Neural cell (in vitro differentiated cells): ENCODE measurements at regions not wholly inside any gene's neighbourhood (a gene's known extent, or its start where the extent isn't known, plus 50 kb on each side); places are given as distances from the start of the nearest gene placed in this dataset.

Experiments
- H2AFZ ChIP-seq: fragments of 200-600, 300-800 bp; sonication (generic), shearing (Covaris generic); 2 replicates; pipeline ENCODE4 v1.6.0; 2014; ENCODE audit warnings: low read depth, mild to moderate bottlenecking, antibody characterized with exemption, low read length, moderate library complexity
- H3F3A ChIP-seq: fragments of 200-600 bp; shearing (Covaris generic); 2 replicates; pipeline ENCODE4 v1.6.1; 2016; ENCODE audit warnings: mild to moderate bottlenecking, moderate library complexity, mixed read lengths, antibody characterized with exemption, low read length; ENCODE audit not compliant: insufficient read depth, poor library complexity, severe bottlenecking
- H3K27ac ChIP-seq: fragments of 200-600, 300-800 bp; sonication (generic), shearing (Covaris generic); 2 replicates; pipeline ENCODE4 v1.5.1; 2014; ENCODE audit warnings: mild to moderate bottlenecking, low read length, moderate library complexity
- H3K27me3 ChIP-seq: fragments of 300-800, 200-600 bp; sonication (generic), shearing (Covaris generic); 2 replicates; pipeline ENCODE4 v1.6.0; 2014; ENCODE audit warnings: mild to moderate bottlenecking, low read depth, low read length, moderate library complexity; ENCODE audit not compliant: insufficient read depth
- H3K36me3 ChIP-seq: fragments of 300-800, 200-600 bp; sonication (generic), shearing (Covaris generic); 2 replicates; pipeline ENCODE4 v1.5.1; 2014; ENCODE audit warnings: mild to moderate bottlenecking, antibody characterized with exemption, low read length, moderate library complexity; ENCODE audit not compliant: insufficient read depth
- H3K4me2 ChIP-seq: fragments of 300-800, 200-600 bp; sonication (generic), shearing (Covaris generic); 2 replicates; pipeline ENCODE4 v1.6.0; 2014; ENCODE audit warnings: mild to moderate bottlenecking, low read length
- H3K4me3 ChIP-seq: fragments of 300-800, 200-600 bp; sonication (generic), shearing (Covaris generic); 2 replicates; pipeline ENCODE4 v1.5.1; 2014; ENCODE audit warnings: mild to moderate bottlenecking, low read length, moderate library complexity
- H3K79me2 ChIP-seq: fragments of 200-600 bp; shearing (Covaris generic); replicated peaks from 2 replicates; pipeline ENCODE4 v1.6.0; 2014; ENCODE audit warnings: mild to moderate bottlenecking, low read length, moderate library complexity; ENCODE audit not compliant: insufficient read depth
- H3K9ac ChIP-seq: fragments of 300-800, 200-600 bp; sonication (generic), shearing (Covaris generic); 2 replicates; pipeline ENCODE4 v1.6.1; 2016; ENCODE audit warnings: mild to moderate bottlenecking, low read length, mixed read lengths
- H3K9me2 ChIP-seq: fragments of 200-600 bp; shearing (Covaris generic); 2 replicates; pipeline ENCODE4 v1.6.1; 2016; ENCODE audit warnings: mild to moderate bottlenecking, low read length, mixed read lengths; ENCODE audit not compliant: insufficient read depth
- H3K9me3 ChIP-seq: fragments of 200-600, 300-800 bp; sonication (generic), shearing (Covaris generic); 2 replicates; pipeline ENCODE4 v1.6.1; 2016; ENCODE audit warnings: mild to moderate bottlenecking, mixed run types, low read length, moderate library complexity, mixed read lengths
- H4K20me1 ChIP-seq: fragments of 200-600 bp; shearing (Covaris generic); 2 replicates; pipeline ENCODE4 v1.6.1; 2016; ENCODE audit warnings: mild to moderate bottlenecking, mixed run types; ENCODE audit not compliant: insufficient read depth
- CTCF ChIP-seq: fragments of 450-650 bp; IDR thresholded peaks from 2 replicates; pipeline ENCODE4 v1.5.1; 2014; ENCODE audit warnings: antibody characterized with exemption, mild to moderate bottlenecking, moderate library complexity; ENCODE audit not compliant: poor library complexity, severe bottlenecking
- EP300 ChIP-seq: fragments of 450-650 bp; conservative IDR thresholded peaks from 2 replicates; pipeline ENCODE4 v1.6.1; 2014; ENCODE audit warnings: antibody characterized with exemption, mild to moderate bottlenecking, moderate library complexity; ENCODE audit not compliant: poor library complexity, severe bottlenecking
- EZH2 ChIP-seq: fragments of 200-600, 300-800 bp; shearing (Covaris generic), sonication (generic); IDR thresholded peaks from 2 replicates; pipeline ENCODE4 v1.6.1; 2014; ENCODE audit warnings: antibody characterized with exemption, low read length, borderline replicate concordance, mild to moderate bottlenecking; ENCODE audit not compliant: insufficient read depth, poor library complexity, severe bottlenecking
- MXI1 ChIP-seq: fragments of 450-650 bp; conservative IDR thresholded peaks from 2 replicates; pipeline ENCODE4 v1.6.1; 2014; ENCODE audit warnings: antibody characterized with exemption, mild to moderate bottlenecking; ENCODE audit not compliant: poor library complexity, severe bottlenecking
- POLR2AphosphoS5 ChIP-seq: IDR thresholded peaks from 2 replicates; pipeline ENCODE4 v1.6.1; 2012
- RAD21 ChIP-seq: fragments of 450-650 bp; conservative IDR thresholded peaks from 2 replicates; pipeline ENCODE4 v1.6.1; 2014; ENCODE audit warnings: antibody characterized with exemption, mild to moderate bottlenecking, moderate library complexity
- REST ChIP-seq: IDR thresholded peaks from 2 replicates; pipeline ENCODE4 v1.6.1; 2012; ENCODE audit warnings: borderline replicate concordance
- SMC3 ChIP-seq: fragments of 450-650 bp; conservative IDR thresholded peaks from 2 replicates; pipeline ENCODE4 v1.6.1; 2014; ENCODE audit warnings: antibody characterized with exemption, mild to moderate bottlenecking, moderate library complexity; ENCODE audit not compliant: poor library complexity
- TAF1 ChIP-seq: IDR thresholded peaks from 2 replicates; pipeline ENCODE4 v1.6.1; 2012; ENCODE audit warnings: low read depth

GRCh38 chr18:70523792-70524182 lies 234.9 kb downstream of the SOCS6 start:
- H3F3A ChIP-seq: no peaks in the 10 kb centered on the region
- H2AFZ ChIP-seq: no peak overlapping the region
- H3K9ac ChIP-seq: no peak overlapping the region
- no peaks in the 10 kb centered on the region for H4K20me1 ChIP-seq
- H3K9me3 ChIP-seq: no peaks in the 10 kb centered on the region
- H3K4me3 ChIP-seq: no peak overlapping the region
- H3K36me3 ChIP-seq: no peaks in the 10 kb centered on the region
- H3K27me3 ChIP-seq: no peaks in the 10 kb centered on the region
- TF ChIP-seq EZH2: no peak
- no peak for TF ChIP-seq MXI1
- no peak for TF ChIP-seq SMC3
- TF ChIP-seq RAD21: no peak
- TF ChIP-seq POLR2AphosphoS5: no peak
- TF ChIP-seq TAF1: no peak
- no peak for TF ChIP-seq CTCF
- no peak for TF ChIP-seq REST
- TF ChIP-seq EP300: no peak
- no peaks in the 10 kb centered on the region for H3K79me2 ChIP-seq
- H3K9me2 ChIP-seq: no peaks in the 10 kb centered on the region
- H3K27ac ChIP-seq: no peak overlapping the region
- no peak overlapping the region for H3K4me2 ChIP-seq

GRCh38 chr18:70523035-70523791 lies 234.4 kb downstream of the SOCS6 start:
- Histone ChIP-seq H4K20me1 (no peaks in the 10 kb centered on the region), H3K36me3 (no peaks in the 10 kb centered on the region), H3K27ac (no peak overlapping the region), H3F3A (no peaks in the 10 kb centered on the region), H3K4me3 (no peak overlapping the region), H3K9me3 (no peaks in the 10 kb centered on the region), H3K9me2 (no peaks in the 10 kb centered on the region), H2AFZ (no peak overlapping the region), H3K9ac (no peak overlapping the region), H3K4me2 (no peak overlapping the region), H3K27me3 (no peaks in the 10 kb centered on the region), H3K79me2 (no peaks in the 10 kb centered on the region)
- no peak for TF ChIP-seq REST
